ENCODE measurements at regions not wholly inside any gene's neighbourhood (a gene's known extent, or its start where the extent isn't known, plus 50 kb on each side); places are given as distances from the start of the nearest gene placed in this dataset.

GRCh38 chr4:20333141-20333715 is 81.5 kb downstream of the SLIT2 start:
- intact Hi-C loops (cut with micrococcal nuclease) = no loop called here
- no peak overlapping the region for H3K27ac Mint-ChIP-seq
- no peaks in the 10 kb centered on the region for H3K27me3 Mint-ChIP-seq
- no peaks in the 10 kb centered on the region for H3K36me3 Mint-ChIP-seq (ENCODE audit: low read depth)
- no peak overlapping the region for H3K4me3 Mint-ChIP-seq
- H3K9me3 Mint-ChIP-seq = no peaks in the 10 kb centered on the region
- H3K4me1 Mint-ChIP-seq (ENCODE audit: low read depth) = no peaks in the 10 kb centered on the region

GRCh38 chr4:20337261-20337664 is 85.6 kb downstream of the SLIT2 start:
- Mint-ChIP-seq H3K27ac (no peak overlapping the region), H3K4me1 (ENCODE audit: low read depth) (no peaks in the 10 kb centered on the region), H3K27me3 (no peaks in the 10 kb centered on the region), H3K36me3 (ENCODE audit: low read depth) (no peaks in the 10 kb centered on the region), H3K9me3 (no peaks in the 10 kb centered on the region), H3K4me3 (no peak overlapping the region)
- intact Hi-C loops (cut with micrococcal nuclease) = no loop called here

GRCh38 chr4:20338841-20339240 is 87.1 kb downstream of the SLIT2 start:
- H3K27me3 Mint-ChIP-seq = no peaks in the 10 kb centered on the region

GRCh38 chr4:20341134-20341738 is 89.5 kb downstream of the SLIT2 start:
- Mint-ChIP-seq H3K36me3 (ENCODE audit: low read depth) (no peaks in the 10 kb centered on the region), H3K27me3 (no peaks in the 10 kb centered on the region), H3K9me3 (no peaks in the 10 kb centered on the region), H3K4me1 (ENCODE audit: low read depth) (no peaks in the 10 kb centered on the region), H3K4me3 (no peak overlapping the region), H3K27ac (no peak overlapping the region)
- intact Hi-C loops (cut with micrococcal nuclease) = no loop called here

More at GRCh38 chr4:20338841-20339240, 87.1 kb downstream of the SLIT2 start:
- intact Hi-C loops (cut with micrococcal nuclease) = no loop called here
- Mint-ChIP-seq H3K36me3 (ENCODE audit: low read depth) (no peaks in the 10 kb centered on the region), H3K4me1 (ENCODE audit: low read depth) (no peaks in the 10 kb centered on the region), H3K27ac (no peak overlapping the region), H3K4me3 (no peak overlapping the region), H3K9me3 (no peaks in the 10 kb centered on the region)

- Mint-ChIP-seq H3K27me3 (no peaks in the 10 kb centered on the region), H3K4me3 (no peak overlapping the region), H3K27ac (no peak overlapping the region), H3K4me1 (ENCODE audit: low read depth) (no peaks in the 10 kb centered on the region), H3K9me3 (no peaks in the 10 kb centered on the region), H3K36me3 (ENCODE audit: low read depth) (no peaks in the 10 kb centered on the region)
- intact Hi-C loops (cut with micrococcal nuclease) = no loop called here
These were observed 95.8 kb downstream of the SLIT2 start for GRCh38 chr4:20347531-20347930.

- Mint-ChIP-seq H3K27me3 (no peaks in the 10 kb centered on the region), H3K9me3 (no peaks in the 10 kb centered on the region), H3K4me3 (no peak overlapping the region), H3K27ac (no peak overlapping the region), H3K4me1 (ENCODE audit: low read depth) (no peaks in the 10 kb centered on the region), H3K36me3 (ENCODE audit: low read depth) (no peaks in the 10 kb centered on the region)
- intact Hi-C loops (cut with micrococcal nuclease) = no loop called here
These were observed 96.7 kb downstream of the SLIT2 start for GRCh38 chr4:20348411-20348810.

- intact Hi-C loops (cut with micrococcal nuclease) = no loop called here
- Mint-ChIP-seq H3K27me3 (no peaks in the 10 kb centered on the region), H3K9me3 (no peaks in the 10 kb centered on the region), H3K27ac (no peak overlapping the region), H3K4me3 (no peak overlapping the region), H3K4me1 (ENCODE audit: low read depth) (no peaks in the 10 kb centered on the region), H3K36me3 (ENCODE audit: low read depth) (no peaks in the 10 kb centered on the region)
These were observed 99.9 kb downstream of the SLIT2 start for GRCh38 chr4:20351360-20352162.

- Mint-ChIP-seq H3K27me3 (no peaks in the 10 kb centered on the region), H3K4me3 (no peak overlapping the region), H3K9me3 (no peaks in the 10 kb centered on the region), H3K36me3 (ENCODE audit: low read depth) (no peaks in the 10 kb centered on the region), H3K4me1 (ENCODE audit: low read depth) (no peaks in the 10 kb centered on the region), H3K27ac (no peak overlapping the region)
- intact Hi-C loops (cut with micrococcal nuclease) = no loop called here
These were observed 100.4 kb downstream of the SLIT2 start for GRCh38 chr4:20352163-20352431.

- no peaks in the 10 kb centered on the region for H3K36me3 Mint-ChIP-seq (ENCODE audit: low read depth)
- H3K4me1 Mint-ChIP-seq (ENCODE audit: low read depth) = no peaks in the 10 kb centered on the region
- intact Hi-C loops (cut with micrococcal nuclease) = no loop called here
- H3K9me3 Mint-ChIP-seq = no peaks in the 10 kb centered on the region
- no peak overlapping the region for H3K4me3 Mint-ChIP-seq
- no peak overlapping the region for H3K27ac Mint-ChIP-seq
- no peaks in the 10 kb centered on the region for H3K27me3 Mint-ChIP-seq
These were observed 101.9 kb downstream of the SLIT2 start for GRCh38 chr4:20353646-20354045.

GRCh38 chr4:20354120-20354519 is 102.4 kb downstream of the SLIT2 start:
- Mint-ChIP-seq H3K36me3 (ENCODE audit: low read depth) (no peaks in the 10 kb centered on the region), H3K27ac (no peak overlapping the region), H3K27me3 (no peaks in the 10 kb centered on the region), H3K4me3 (no peak overlapping the region), H3K9me3 (peaks cover 3% of the 10 kb centered on the region), H3K4me1 (ENCODE audit: low read depth) (no peaks in the 10 kb centered on the region)
- intact Hi-C loops (cut with micrococcal nuclease) = no loop called here

GRCh38 chr4:20356565-20356964 is 104.9 kb downstream of the SLIT2 start:
- peaks cover 13% of the 10 kb centered on the region for H3K9me3 Mint-ChIP-seq
- no peak overlapping the region for H3K4me3 Mint-ChIP-seq
- H3K27me3 Mint-ChIP-seq = no peaks in the 10 kb centered on the region
- H3K4me1 Mint-ChIP-seq (ENCODE audit: low read depth) = peaks cover 6% of the 10 kb centered on the region
- intact Hi-C loops (cut with micrococcal nuclease) = no loop called here
- no peaks in the 10 kb centered on the region for H3K36me3 Mint-ChIP-seq (ENCODE audit: low read depth)
- no peak overlapping the region for H3K27ac Mint-ChIP-seq

- Mint-ChIP-seq H3K4me3 (no peak overlapping the region), H3K36me3 (ENCODE audit: low read depth) (no peaks in the 10 kb centered on the region), H3K9me3 (peaks cover 13% of the 10 kb centered on the region), H3K4me1 (ENCODE audit: low read depth) (peaks cover 6% of the 10 kb centered on the region), H3K27me3 (no peaks in the 10 kb centered on the region), H3K27ac (no peak overlapping the region)
- intact Hi-C loops (cut with micrococcal nuclease) = no loop called here
These were observed 106.4 kb downstream of the SLIT2 start for GRCh38 chr4:20358110-20358509.

GRCh38 chr4:20359692-20360091 is 108.0 kb downstream of the SLIT2 start:
- peaks cover 13% of the 10 kb centered on the region for H3K9me3 Mint-ChIP-seq

GRCh38 chr4:20362148-20362547 is 110.4 kb downstream of the SLIT2 start:
- H3K4me3 Mint-ChIP-seq = no peak overlapping the region
- H3K4me1 Mint-ChIP-seq (ENCODE audit: low read depth) = peaks cover 6% of the 10 kb centered on the region
- no peaks in the 10 kb centered on the region for H3K36me3 Mint-ChIP-seq (ENCODE audit: low read depth)
- intact Hi-C loops (cut with micrococcal nuclease) = no loop called here
- no peak overlapping the region for H3K27ac Mint-ChIP-seq
- H3K27me3 Mint-ChIP-seq = no peaks in the 10 kb centered on the region
- peaks cover 13% of the 10 kb centered on the region for H3K9me3 Mint-ChIP-seq

More at GRCh38 chr4:20359692-20360091, 108.0 kb downstream of the SLIT2 start:
- H3K27me3 Mint-ChIP-seq = no peaks in the 10 kb centered on the region
- H3K4me1 Mint-ChIP-seq (ENCODE audit: low read depth) = peaks cover 6% of the 10 kb centered on the region
- H3K4me3 Mint-ChIP-seq = no peak overlapping the region
- H3K36me3 Mint-ChIP-seq (ENCODE audit: low read depth) = no peaks in the 10 kb centered on the region
- intact Hi-C loops (cut with micrococcal nuclease) = no loop called here
- no peak overlapping the region for H3K27ac Mint-ChIP-seq

Measured in dendritic cell treated with granulocyte-macrophage colony-stimulating factor and Interleukin-4, amounts not matched to agents 40 ng/mL and 50 ng/mL, for 4 days (primary cell).